Right ventricle myocardium superior (tissue), 1 donor: ENCODE measurements at regions not wholly inside any gene's neighbourhood (a gene's known extent, or its start where the extent isn't known, plus 50 kb on each side); places are given as distances from the start of the nearest gene placed in this dataset.
"Not testable (repeated sequence)": the region's sequence is repeated elsewhere in the genome, so short reads cannot be mapped to it uniquely, and the experiment has no call there.

Experiments used
- ATAC-seq: fragments of 200-7000 bp; cut with Tn5 transposase; one replicate; pipeline ENCODE4 v1.9.1; 2020; ENCODE audit warnings: mild to moderate bottlenecking; ENCODE audit not compliant: poor library complexity
- DNase-seq: peaks from one replicate; pipeline ENCODE4 v3.0.0-alpha.2; 2020
- intact Hi-C: fragments of 100-400 bp; cut with DNase I; formaldehyde crosslinking; loops from one replicate; pipeline ENCODE4 v1.11.2; 2022
- donor health status: DM: no; HTN: yes; CAD: no; lungs with severe emphysema.

DNA sequence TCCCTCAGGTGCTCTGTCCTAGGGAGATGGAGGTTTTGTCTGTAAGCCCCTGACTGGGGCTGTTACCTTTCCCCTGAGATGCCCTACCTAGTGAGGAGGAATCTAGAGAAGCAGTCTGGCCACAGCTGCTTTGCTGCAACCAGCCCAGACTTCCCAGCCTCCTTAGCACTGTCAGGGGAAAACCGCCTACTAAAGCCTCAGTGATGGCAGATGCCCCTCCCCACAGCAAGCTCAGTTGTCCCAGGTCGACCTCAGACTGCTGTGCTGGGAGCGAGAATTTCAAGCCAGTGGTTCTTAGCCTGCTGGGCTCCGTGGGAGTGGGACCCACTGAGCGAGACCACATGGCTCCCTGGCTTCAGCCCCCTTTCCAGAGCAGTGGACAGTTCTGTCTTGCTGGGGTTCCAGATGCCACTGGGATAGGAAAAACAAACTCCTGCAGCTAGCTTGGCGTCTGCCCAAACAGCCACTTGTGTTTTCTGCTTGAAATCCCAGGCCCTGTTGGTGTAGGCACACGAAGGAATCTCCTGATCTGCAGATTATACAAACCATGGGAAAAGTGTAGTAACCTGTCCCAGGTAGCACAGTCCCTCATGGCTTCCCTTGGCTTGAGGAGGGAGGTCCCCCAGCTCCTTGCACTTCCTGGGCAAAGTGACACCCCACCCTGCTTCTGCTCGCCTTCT is 146.4 kb upstream of the PROKR2 start:
- ATAC-seq (no peak), DNase-seq (no peak)
- intact Hi-C loops, result loop anchor here (10.0 kb wide), 1 partner anchor 58 kb away; no protein-coding TSS in a partner anchor

DNA sequence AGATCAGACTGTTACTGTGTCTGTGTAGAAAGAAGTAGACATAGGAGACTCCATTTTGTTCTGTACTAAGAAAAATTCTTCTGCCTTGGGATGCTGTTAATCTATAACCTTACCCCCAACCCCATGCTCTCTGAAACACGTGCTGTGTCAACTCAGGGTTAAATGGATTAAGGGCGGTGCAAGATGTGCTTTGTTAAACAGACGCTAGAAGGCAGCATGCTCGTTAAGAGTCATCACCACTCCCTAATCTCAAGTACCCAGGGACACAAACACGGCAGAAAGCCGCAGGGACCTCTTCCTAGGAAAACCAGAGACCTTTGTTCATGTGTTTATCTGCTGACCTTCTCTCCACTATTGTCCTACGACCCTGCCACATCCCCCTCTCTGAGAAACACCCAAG is 137.0 kb upstream of the PROKR2 start:
- ATAC-seq, intact Hi-C loops, DNase-seq: not testable (repeated sequence)

DNA sequence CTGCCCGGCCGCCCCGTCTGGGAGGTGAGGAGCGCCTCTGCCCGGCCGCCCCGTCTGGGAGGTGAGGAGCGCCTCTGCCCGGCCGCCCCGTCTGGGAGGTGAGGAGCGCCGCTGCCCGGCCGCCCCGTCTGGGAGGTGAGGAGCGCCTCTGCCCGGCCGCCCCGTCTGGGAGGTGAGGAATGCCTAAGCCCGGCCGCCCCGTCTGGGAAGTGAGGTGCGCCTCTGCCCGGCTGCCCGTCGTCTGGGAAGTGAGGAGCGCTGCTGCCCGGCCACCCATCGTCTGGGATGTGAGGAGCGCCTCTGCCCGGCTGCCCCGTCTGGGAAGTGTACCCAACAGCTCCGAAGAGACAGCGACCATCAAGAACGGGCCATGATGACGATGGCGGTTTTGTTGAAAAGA is 136.6 kb upstream of the PROKR2 start:
- DNase-seq, ATAC-seq, intact Hi-C loops: not testable (repeated sequence)

DNA sequence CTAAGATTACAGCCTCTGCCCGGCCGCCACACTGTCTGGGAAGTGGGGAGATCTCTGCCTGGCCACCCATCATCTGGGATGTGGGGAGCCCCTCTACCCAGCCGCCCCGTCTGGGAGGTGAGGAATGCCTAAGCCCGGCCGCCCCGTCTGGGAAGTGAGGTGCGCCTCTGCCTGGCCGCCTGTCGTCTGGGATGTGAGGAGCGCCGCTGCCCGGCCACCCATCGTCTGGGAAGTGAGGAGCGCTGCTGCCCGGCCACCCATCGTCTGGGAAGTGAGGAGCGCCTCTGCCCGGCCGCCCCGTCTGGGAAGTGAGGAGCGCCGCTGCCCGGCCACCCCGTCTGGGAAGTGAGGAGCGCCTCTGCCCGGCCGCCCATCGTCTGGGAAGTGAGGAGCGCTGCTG is 135.9 kb upstream of the PROKR2 start:
- intact Hi-C loops, DNase-seq, ATAC-seq: not testable (repeated sequence)

DNA sequence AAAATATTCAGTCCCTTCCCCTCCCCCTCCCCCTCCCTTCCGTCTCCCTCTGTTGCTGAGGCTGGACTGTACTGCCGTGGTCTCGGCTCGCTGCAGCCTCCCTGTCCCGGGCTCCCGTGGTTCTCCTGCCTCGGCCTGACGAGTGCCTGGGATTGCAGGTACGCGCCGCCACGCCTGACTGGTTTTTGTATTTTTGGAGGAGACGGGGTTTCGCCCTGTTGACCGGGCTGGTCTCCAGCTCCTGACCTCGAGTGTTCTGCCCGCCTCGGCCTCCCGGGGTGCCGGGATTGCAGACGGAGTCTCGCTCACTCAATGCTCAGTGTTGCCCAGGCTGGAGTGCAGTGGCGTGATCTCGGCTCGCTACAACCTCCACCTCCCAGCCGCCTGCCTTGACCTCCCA is 135.5 kb upstream of the PROKR2 start:
- DNase-seq, intact Hi-C loops, ATAC-seq: not testable (repeated sequence)

DNA sequence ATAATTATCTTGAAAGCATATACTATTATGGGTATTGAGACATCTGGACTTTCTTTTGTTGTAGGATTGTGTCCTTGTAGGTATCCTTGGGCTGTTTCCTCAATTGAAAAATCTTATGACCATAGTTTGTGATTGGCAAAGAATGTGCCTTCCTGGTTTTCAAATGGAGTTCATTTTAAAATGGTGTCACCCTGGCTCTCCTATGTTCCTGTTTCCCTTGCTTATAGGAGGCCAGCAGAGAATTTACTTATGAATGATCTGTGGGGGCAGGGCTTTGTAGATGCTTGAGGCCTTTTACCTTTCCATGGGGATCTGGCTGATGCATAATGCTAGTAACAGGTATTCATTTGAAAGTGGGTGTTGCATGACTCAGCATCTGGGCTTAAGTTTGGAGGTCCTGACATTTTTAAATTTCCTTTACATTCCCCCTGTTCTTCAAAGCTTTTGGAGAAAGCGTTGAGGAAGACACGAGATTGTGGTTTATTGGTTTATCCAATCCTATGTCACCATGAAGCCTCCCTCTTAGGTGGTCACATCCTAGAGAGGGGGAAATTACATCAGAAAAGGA is 135.0 kb upstream of the PROKR2 start:
- ATAC-seq (no peak), DNase-seq (no peak)
- intact Hi-C loops, result no loop called here

DNA sequence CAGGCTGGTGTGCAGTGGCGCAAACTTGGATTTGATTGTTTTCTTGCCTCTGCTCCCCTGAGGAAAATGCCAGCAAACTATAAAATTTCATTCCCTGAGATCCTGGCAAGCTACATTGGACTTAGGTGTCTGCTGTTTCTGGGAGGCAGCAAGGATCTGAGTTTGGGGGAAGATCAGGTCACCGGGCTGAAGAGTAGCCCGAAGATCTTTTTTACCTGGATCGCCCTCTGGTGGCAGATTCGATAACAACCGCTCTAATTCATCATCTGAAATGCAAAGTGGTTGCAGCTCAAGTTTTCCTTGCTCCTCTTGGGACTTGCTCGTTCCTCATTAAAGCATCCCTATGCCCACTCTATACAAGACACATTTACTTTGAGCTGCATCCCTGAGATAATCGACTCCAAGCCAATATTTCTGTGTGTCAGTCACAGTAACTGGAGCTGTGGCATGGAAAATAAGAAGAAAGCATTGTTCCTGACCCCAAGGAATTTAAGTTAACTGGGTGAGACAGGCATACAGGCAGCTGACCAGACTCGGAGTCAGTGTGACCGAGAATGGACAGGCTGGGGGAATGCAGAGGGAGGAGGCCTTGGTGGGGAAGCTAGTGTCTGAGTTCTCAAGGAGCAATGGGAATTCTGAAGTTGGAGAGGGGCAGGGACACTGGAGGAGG is 131.8 kb upstream of the PROKR2 start:
- ATAC-seq (peak; percentile 51), DNase-seq (no peak)
- intact Hi-C loops, result loop anchor here (5.0 kb wide), 1 partner anchor 236 kb away; no protein-coding TSS in a partner anchor

DNA sequence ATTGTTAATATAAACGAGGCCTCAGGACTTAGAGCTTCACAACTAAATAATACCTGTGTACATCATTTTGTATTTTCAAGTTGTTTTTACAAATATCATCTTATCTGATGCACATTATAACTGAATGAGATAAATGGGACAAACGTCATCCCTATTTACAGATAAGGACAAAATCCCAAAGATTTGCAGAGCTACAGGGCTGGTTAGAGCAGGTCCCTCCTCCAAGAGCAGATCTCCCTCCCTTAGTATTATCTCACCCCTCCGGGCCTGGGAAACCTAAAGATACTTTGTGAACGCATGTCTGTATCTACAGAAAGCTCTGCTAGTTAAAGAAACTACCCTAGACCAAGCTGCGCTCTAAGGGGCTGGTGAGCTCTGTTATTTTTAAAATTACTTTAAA is 130.4 kb upstream of the PROKR2 start:
- intact Hi-C loops, result loop anchor here (5.0 kb wide), 1 partner anchor 235 kb away; no protein-coding TSS in a partner anchor
- DNase-seq (no peak), ATAC-seq (no peak)

DNA sequence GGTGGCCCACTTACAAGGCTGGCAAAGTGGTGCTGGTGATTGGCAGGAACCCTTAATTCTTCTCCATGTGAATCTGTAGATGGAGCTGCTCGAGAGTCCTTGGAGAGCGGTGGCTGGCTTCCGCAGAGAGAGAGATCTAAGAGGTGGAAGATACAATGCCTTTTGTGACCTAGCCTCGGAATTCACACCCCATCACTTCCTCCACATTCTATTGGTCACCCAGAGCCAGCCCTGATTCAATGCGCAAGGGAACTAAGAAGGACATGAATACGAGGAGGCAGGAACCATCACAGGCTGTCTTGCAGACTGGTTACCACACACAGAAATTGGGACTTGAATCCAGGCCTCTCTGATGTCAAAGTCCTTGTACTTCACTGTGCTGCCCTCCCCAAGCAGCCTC is 128.9 kb upstream of the PROKR2 start:
- intact Hi-C loops, result loop anchor here (5.0 kb wide), 1 partner anchor 233 kb away; no protein-coding TSS in a partner anchor

DNA sequence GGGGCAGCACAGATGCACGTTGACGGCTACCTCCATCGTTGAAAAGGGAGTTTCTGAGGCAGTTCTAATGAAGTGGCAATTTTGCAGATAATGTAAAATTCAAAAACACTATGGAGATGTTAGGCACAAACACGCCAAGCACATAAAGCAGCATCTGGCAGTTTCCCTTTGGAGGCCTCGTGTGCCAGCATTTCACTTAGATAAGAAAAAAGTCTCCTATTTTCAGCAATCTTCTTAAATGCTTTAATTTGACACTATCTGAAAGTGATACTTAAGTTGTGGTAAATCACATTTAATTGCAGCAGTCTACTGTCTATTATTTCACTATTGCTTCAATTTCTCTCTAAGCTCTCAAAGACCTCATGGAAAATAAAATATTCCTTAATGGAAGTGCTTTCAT is 125.3 kb upstream of the PROKR2 start:
- intact Hi-C loops, result no loop called here
- DNase-seq, result no peak
- no peak for ATAC-seq

More for the DNA sequence above, 128.9 kb upstream of the PROKR2 start:
- DNase-seq (no peak), ATAC-seq (no peak)

DNA sequence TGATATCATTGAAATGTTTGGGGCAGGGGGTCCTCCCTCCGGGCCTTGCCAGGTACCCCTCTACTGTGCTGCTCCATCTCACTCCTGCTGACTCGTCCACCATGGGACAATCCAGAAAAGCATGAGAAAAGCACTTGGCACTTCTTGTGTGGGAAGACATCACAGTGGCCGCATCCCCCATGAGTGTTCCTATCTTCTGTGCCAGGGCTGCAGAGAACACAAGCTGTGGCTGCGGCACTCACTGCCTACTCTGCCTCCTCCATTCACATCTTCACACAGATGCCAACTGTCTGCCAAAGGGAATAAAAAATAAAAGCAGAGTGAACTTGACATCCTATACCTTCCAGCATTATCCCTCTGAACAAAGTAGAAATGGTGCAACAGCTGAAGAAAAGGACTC is 117.4 kb upstream of the PROKR2 start:
- intact Hi-C loops, result no loop called here
- ATAC-seq (no peak), DNase-seq (no peak)

DNA sequence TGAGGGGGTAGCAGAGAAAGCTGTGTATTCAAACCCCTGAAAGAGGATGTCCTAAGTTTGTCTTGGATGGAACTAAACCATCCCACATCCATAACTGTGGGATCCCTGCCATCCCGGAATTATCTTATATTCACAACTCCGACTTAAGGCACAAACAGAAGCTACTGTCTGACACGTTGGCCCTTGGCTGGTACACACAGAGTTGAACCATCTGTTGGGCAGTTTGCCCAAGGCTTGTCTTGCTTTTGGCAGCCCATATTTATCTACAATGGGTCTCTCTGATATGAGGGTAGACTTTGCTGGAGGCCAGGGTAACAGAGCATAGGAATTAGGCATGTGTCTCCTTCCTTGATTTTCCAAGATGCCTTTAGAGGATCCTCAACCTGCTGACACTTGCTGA is 116.6 kb upstream of the PROKR2 start:
- intact Hi-C loops, result no loop called here
- no peak for DNase-seq
- ATAC-seq, result no peak

DNA sequence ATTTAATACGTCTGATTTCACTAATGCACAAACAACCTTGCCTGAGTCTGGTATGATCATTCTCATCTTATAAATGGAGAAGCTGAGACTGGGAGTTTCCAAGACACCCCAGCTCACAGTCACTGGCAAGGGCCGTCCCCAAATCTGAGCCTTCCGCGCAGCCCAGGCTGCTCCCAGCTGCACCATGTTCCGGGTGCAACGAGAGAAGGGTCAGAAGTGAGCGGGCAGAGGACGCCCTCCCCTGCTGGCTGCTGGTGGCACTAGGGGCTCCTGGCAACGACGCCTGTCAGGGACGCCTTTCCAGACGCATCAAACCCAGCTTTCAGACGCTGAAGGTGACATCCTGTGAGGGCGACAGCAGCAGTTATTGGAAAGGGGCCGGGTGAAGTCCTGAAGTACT is 115.3 kb upstream of the PROKR2 start:
- ATAC-seq (no peak), DNase-seq (no peak)
- intact Hi-C loops, result no loop called here

DNA sequence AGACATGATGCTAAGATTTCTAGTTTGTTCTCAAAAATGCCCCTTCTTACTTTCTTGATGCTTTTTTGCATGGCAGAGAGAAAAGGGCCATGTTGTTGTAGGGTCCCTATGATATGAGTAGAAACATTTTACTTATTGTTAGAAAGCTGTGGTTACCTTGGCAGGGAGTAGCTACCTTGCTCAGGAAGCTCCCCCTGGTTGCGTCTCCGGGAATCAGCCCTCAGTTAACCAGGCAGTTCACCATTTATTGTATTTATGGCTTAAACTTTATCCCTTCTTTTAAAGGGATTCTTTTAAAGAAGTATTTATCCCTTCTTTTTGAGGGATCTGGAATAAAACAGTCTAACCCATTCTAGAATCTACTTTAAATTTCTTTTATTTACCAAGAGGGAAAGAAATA is 113.9 kb upstream of the PROKR2 start:
- ATAC-seq (no peak), DNase-seq (no peak)
- intact Hi-C loops, result no loop called here

DNA sequence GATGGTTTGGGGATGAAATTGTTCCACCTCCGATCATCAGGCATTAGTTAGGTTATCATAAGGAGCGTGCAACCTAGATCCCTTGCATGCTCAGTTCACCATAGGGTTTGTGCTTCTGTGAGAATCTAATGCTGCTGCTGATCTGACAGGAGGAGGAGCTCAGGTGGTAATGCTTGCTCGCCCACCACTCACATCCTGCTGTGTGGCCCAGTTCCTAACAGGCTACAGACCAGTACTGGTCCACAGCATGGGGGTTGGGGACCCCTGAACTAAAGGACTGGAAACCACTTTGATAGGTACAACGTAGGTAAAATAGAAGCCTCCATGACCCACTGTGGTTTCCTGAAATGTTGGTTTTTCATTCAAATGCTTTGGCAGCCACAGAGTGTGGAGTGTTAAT is 109.3 kb upstream of the PROKR2 start:
- intact Hi-C loops, result no loop called here
- ATAC-seq (no peak), DNase-seq (no peak)

DNA sequence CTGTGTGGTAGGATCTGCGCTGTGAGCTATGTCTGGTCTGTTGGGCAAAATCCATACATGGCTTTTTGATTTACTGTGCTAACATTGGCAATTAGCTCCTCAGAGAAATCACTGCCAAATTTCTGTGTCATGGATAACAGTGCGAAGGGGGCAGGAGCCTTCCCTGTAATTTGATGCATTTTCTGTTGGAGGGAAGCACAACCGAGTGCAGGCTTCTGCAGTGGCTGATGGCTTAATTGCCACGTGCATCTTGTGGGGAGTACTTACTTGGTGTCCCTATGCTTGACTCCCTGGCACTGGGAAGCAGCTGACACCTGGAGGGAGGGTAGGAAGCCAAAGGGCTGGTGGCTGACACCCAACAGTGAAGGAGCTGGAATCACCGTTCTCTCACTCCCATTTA is 99.3 kb upstream of the PROKR2 start:
- no peak for DNase-seq
- ATAC-seq, result no peak
- intact Hi-C loops, result no loop called here

DNA sequence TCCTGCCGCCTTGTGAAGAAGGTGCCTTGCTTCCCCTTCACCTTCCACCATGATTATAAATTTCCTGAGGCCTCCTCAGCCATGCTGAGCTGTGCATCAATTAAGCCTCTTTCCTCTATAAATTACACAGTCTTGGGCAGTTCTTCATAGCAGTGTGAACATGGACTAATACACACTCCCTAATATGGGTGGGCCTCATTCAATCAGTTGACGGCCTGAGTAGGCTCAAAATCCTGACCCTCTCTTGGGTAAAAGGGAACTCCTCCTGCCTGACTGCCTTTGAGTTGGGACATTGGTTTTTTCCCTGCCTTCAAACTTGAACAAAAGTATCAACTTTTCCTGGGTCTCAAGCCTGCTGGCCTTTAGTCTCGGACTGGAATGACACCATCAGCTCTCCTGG is 96.6 kb upstream of the PROKR2 start:
- no peak for ATAC-seq
- no peak for DNase-seq
- intact Hi-C loops, result no loop called here

DNA sequence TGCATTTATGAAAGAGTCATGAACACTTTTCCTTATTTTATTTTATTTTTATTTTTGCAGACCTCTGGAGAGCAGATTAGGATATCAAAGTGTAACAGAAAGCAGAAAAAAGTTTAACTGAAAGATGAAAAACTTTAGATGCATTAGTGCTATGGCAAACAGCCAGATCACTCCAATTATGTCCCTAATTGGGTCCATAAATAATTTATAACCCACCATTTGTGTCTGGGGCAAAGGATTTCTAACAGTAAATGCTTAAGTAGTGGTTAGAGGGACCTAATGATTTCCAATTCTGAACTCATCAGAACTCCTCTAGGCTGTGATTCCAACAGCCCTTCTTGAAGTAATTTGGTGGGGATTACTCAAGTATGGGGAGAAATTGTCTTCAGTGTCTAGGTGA is 93.7 kb upstream of the PROKR2 start:
- DNase-seq, result no peak
- ATAC-seq, result no peak
- intact Hi-C loops, result no loop called here

DNA sequence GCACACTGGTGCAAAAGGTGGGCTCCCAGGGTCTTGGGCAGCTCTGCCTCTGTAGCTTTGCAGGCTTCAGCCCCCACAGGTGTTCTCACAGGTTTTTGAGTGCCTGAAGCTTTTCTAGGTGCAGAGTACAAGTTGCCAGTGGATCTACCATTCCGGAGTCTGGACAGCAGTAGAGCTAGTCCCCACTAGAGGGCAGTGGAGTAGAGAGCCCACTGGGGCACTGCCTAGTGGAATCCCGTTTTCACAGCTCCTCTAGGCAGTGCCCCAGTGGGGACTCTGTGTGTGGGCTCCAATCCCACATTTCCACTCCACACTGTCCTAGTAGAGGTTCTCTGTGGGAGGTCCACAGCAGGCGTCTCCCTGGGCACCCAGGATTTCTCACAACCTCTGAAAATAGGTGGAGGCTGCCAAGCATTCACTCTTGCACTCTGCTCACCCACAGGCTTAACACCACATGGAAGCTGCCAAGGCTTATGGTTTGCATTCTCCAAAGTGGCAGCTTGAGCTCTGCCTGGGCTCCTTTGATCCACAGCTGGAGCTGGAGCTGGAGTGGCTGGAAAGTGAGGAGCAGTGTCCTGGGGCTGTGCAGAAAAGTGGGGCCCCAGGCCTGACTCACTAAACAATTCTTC is 86.3 kb upstream of the PROKR2 start:
- intact Hi-C loops, result loop anchor here (10.0 kb wide), 1 partner anchor 62 kb away; no protein-coding TSS in a partner anchor
- DNase-seq (no peak), ATAC-seq (no peak)
